GM11168 (cell line): ENCODE measurements at regions not wholly inside any gene's neighbourhood (a gene's known extent, or its start where the extent isn't known, plus 50 kb on each side); places are given as distances from the start of the nearest gene placed in this dataset.

ENCODE experiments used
- in situ Hi-C: fragments of 300-500 bp; cut with MboI; formaldehyde crosslinking; loops from one replicate; pipeline ENCODE4 v1.12.0; 2022; ENCODE audit warnings: low sequenced_read_pairs; ENCODE audit not compliant: unreplicated experiment

GRCh38 chr12:115194857-115195256 lies 510.9 kb upstream of the TBX3 start:
- in situ Hi-C loops = no loop called here

DNA sequence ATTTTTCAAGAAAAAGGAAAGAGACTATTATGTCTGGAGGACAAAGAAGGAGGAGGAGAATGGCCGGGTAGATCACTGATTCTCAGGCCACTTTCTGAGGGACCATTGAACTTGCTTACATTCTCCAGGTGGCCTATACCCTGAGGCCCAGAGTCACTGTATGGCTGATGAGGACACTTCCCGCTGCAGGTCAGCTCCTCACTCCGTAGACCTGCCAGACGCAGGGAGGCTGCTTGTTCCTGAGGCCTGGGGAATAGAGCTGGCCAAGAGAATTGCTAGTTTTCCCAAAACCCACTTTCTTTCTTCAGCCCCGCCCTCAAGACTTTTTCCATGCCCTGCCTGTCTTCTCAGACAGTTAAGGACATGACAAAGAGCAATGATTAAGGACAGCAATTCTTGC lies 510.5 kb upstream of the TBX3 start:
- in situ Hi-C loops = no loop called here

- in situ Hi-C loops = no loop called here
Measured at GRCh38 chr12:115191342-115191741, 507.4 kb upstream of the TBX3 start.

DNA sequence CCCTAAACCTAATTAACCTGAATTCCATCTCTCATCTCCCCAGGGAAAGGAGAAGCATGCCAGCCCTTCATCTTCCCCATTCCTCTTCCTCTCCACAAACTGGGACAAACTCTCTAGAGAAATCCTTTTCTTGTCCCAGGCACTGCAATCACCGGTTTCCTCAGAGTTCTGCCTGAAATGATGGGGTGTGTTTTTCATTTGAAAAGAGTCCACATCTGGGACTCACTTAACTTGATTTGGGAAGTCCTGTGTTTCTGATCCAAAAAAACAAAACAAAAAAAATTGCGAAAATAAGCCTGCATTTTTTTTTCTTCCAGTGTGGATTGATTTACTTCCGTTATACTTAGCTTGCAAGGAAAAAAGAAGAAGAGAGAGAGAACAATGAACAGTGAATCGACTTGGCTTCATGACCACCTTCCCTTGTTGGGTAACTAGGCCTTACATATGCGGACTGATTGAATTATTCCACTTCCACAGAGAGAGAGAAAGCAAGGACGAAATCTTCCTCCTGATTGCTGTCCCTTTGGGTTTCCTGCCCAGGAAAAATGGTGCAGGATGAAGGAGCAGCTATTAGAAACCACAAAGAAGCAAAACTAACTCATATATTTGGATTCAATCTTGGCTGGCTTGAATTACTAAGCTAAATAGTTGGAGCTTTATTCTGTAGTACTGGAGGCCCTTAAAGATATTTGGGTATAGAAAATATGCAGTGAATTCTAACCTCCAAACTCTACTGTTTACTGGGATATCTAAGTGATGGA lies 506.2 kb upstream of the TBX3 start:
- in situ Hi-C loops = no loop called here

GRCh38 chr12:115185506-115185905 lies 501.5 kb upstream of the TBX3 start:
- in situ Hi-C loops = no loop called here

GRCh38 chr12:115183752-115184151 lies 499.8 kb upstream of the TBX3 start:
- in situ Hi-C loops = no loop called here

DNA sequence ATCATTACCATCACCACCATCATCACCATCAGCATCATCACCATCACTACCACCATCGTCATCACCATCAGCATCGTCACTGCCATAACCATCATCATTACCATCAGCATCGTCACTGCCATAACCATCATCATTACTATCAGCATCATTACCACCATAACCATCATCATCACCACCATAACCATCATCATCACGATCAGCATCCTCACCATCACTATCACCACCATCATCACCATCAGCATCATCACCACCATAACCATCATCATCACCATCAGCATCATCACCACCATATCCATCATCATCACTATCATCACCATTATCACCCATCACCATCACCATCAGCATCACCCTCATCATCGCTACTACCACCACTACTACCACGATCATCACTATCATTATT lies 493.9 kb upstream of the TBX3 start:
- in situ Hi-C loops = no loop called here

GRCh38 chr12:115176741-115177400 lies 492.9 kb upstream of the TBX3 start:
- in situ Hi-C loops = no loop called here

DNA sequence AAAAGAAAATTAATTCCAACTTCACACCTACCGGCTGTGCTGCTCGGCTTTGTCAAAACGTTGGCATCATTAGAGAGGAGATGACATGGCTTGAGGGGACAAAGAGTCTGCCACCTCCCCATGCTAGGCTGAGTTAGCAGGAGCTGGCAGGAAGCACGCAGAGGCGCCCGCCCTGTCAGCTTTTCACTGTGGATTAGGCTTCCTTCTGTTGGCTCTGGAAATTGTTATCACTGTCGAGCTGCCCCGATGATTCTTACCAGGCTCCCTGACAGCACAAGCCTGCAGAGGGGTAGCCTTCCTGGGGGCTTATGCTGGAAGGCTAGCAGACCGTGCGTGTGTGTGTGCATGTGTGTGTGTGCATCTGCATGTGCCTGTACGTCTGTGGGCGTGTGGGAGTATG lies 490.9 kb upstream of the TBX3 start:
- in situ Hi-C loops = no loop called here

GRCh38 chr12:115172521-115172920 lies 488.5 kb upstream of the TBX3 start:
- in situ Hi-C loops = no loop called here

DNA sequence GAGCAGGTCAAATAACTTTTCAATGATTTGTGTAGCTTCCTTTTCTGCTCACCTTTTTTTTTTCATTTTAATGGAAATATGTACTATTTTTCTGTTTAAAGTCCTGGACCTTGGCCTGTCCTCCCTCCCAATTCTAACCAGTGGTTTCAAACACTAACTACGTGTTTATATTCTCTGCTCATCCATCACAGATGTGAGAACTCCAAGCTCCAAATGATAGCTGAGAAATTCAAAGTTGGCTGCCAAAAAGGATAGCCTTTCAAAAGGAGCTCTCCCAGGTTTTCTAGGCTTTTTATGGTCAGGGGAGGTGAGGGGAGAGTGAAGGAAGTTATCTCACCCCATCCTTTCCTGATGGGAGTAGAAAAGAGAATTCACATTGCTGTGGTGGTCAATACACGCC lies 486.0 kb upstream of the TBX3 start:
- in situ Hi-C loops = no loop called here

- in situ Hi-C loops = no loop called here
Measured at GRCh38 chr12:115166698-115167315, 482.8 kb upstream of the TBX3 start.

GRCh38 chr12:115163710-115164109 lies 479.7 kb upstream of the TBX3 start:
- in situ Hi-C loops = no loop called here

DNA sequence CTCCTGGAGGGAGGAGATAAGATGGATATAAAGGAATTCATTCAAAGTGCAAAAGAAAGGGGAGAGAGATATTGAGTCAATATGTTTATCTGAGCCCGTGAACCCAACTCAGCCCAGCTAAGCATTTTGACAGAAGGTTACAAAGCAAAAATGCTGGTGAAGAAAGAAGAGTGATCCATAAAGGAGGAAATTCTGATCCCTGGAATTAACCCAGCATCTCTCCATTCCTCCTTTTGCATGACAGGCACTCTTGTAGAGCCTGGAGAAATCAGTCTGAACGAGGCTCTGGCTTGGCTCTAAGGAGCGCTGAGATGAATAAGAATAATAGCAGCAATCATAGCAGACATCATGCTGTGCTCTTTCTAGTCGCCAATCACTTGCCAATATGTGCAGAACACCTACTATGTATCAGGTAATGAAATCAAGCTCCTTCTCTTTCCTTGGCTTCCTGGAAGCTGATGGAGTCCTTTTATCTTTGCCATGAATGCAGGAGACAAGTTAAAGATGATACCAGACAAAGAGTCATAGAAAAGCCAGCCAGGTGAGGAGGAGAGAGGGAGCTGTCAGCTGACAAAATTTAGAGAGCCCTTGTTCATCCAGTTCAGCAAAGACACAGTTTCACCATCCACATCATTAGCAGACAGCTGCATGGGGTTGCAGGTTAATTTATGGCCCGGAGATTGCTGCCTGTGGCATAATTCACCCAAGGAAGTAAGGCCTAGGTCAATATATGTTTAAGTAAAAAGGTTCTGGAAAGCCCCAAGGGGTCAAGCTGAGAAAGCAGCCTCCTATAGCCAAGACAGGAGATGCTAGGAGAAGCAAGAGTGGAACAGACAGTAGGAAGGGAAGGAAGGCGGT lies 476.5 kb upstream of the TBX3 start:
- in situ Hi-C loops = no loop called here

DNA sequence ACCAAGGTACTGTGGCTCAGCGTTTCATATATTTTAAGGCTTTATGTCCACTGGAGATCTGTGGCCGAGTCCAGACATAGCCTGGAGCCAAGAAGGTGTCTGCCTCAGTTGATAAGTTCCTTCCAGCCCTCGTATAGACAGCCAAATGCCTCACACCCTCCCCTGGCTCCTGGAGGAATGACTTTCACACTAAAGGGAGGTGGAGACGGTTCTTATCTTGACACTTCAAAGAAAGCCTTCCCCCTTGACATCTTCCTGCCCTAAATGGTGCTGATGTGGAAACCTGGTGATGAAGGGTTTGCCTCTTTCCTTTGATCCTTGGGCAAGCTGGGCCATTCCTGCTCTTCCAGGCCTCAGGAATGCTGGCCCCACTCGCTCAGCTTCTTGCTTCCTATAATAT lies 474.8 kb upstream of the TBX3 start:
- in situ Hi-C loops = no loop called here

DNA sequence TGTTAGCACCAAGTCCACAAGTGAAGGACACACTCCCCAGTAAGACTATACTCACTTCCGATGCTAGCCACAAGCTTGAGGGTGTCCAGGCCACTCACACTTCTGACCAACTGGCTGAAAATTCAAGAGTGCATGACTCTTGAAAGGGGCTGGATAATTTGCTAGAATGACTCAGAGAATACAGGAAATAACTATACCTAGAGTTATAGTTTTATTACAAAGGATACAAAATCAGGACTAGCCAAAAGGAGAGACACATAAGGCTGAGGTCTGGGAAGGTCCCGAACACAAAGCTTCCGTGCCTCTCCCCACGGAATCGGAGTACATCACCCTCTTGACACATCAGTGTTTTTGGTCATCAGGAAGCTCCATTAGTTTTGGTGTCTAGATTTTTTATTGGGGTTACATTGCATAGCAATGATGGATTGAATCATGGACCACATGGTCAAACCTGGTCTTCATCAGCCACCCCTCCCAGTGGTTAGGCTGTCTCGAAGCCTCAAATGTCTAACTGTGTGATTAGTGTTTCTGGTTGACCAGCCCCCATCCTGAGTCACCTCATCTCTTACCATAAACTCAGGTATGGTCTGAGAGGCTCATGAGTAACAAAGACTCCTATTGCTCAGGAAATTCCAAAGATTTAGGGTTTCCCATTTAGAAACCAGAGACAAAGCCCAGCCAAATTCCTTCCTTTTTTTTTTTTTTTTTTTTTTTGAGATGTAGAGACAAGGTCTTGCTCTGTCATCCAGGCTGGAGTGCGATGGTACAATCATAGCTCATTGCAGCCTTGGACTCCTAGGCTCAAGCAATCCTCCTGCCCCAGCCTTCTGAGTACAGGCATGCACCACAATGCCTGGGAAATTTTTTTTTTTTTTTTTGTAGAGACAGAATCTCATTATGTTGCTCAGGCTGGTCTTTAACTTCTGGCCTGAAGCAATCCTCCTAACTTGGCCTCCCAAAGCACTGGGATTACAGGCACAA lies 472.0 kb upstream of the TBX3 start:
- in situ Hi-C loops = no loop called here

DNA sequence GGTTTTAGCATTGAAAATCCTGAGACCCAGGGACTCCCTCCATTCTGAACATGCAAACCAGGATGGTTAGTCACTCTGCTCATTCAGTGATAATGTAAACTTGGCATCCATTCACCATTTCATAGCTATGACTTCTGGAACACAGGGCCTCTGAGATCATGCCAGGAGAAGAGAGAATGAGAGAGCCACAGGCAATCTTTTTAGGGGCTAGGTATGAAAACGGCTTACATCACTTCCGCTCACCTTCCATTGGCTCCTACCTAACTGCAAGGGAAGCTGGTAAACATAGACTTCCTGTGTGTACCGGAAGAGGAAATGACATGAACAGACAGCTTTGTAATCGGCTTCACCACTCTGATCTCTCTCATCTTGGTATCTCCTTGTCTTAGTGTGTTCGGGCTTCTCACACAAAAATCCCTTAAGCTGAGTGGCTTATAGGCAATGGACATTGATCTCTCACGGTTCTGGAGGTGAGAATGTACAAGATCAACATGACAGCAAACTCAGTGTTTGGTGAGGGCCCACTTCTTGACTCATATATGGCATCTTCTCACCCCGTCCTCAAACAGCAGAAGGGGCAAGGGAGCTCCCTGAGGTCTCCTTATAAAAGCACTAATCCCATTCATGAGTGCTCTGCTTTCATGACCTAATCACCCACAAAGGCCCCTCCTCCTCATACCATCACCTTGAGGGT lies 465.9 kb upstream of the TBX3 start:
- in situ Hi-C loops = no loop called here

GRCh38 chr12:115149279-115149678 lies 465.3 kb upstream of the TBX3 start:
- in situ Hi-C loops = no loop called here

GRCh38 chr12:115147916-115148315 lies 463.9 kb upstream of the TBX3 start:
- in situ Hi-C loops = no loop called here
